ENCODE measurements at regions not wholly inside any gene's neighbourhood (a gene's known extent, or its start where the extent isn't known, plus 50 kb on each side); places are given as distances from the start of the nearest gene placed in this dataset.

- Mint-ChIP-seq H3K36me3 (ENCODE audit: insufficient read depth, unreplicated experiment) (no peaks in the 10 kb centered on the region), H3K27me3 (ENCODE audit: insufficient read depth, unreplicated experiment) (no peaks in the 10 kb centered on the region), H3K4me3 (ENCODE audit: unreplicated experiment) (no peak overlapping the region), H3K27ac (ENCODE audit: unreplicated experiment) (no peak overlapping the region), H3K9me3 (ENCODE audit: unreplicated experiment) (peaks cover 10% of the 10 kb centered on the region), H3K4me1 (ENCODE audit: low read depth, unreplicated experiment) (no peaks in the 10 kb centered on the region)
- intact Hi-C loops (cut with micrococcal nuclease; ENCODE audit: unreplicated experiment), result no loop called here
- TF ChIP-seq CTCF (IDR thresholded peaks at IDR 0.05; ENCODE audit: insufficient read depth in 1 of 2, low read depth in 1 of 2, low read length in 1 of 2, severe bottlenecking in 1 of 2, unreplicated experiment in 1 of 2), result no peak
- H3K27me3 ChIP-seq (replicated peaks; ENCODE audit: control insufficient read depth, insufficient read depth, low read length), result no peaks in the 10 kb centered on the region
- H3K4me1 ChIP-seq, result no peaks in the 10 kb centered on the region
- no peak for DNase-seq
- CTCF ChIA-PET, result no interaction called here
- no peak overlapping the region for H3K4me3 ChIP-seq (ENCODE audit: low read depth, low read length)
- H3K36me3 ChIP-seq (ENCODE audit: control insufficient read depth, insufficient read depth, low read length), result no peaks in the 10 kb centered on the region
- BruUV-seq (replicated peaks), result no TSS peak
- H3K9me3 ChIP-seq, result no peaks in the 10 kb centered on the region
- POLR2A ChIA-PET, result no interaction called here
Observed at GRCh38 chr17:14827396-14827919, 437.7 kb downstream of the PMP22 start.

GRCh38 chr17:14826358-14826757 is 438.8 kb downstream of the PMP22 start:
- DNase-seq, result no peak
- Mint-ChIP-seq H3K9me3 (ENCODE audit: unreplicated experiment) (peaks cover 10% of the 10 kb centered on the region), H3K27ac (ENCODE audit: unreplicated experiment) (no peak overlapping the region), H3K36me3 (ENCODE audit: insufficient read depth, unreplicated experiment) (no peaks in the 10 kb centered on the region), H3K4me1 (ENCODE audit: low read depth, unreplicated experiment) (no peaks in the 10 kb centered on the region), H3K4me3 (ENCODE audit: unreplicated experiment) (no peak overlapping the region), H3K27me3 (ENCODE audit: insufficient read depth, unreplicated experiment) (no peaks in the 10 kb centered on the region)
- H3K36me3 ChIP-seq (ENCODE audit: control insufficient read depth, insufficient read depth, low read length), result no peaks in the 10 kb centered on the region
- no TSS peak for BruUV-seq (replicated peaks)
- H3K27me3 ChIP-seq (replicated peaks; ENCODE audit: control insufficient read depth, insufficient read depth, low read length), result no peaks in the 10 kb centered on the region
- intact Hi-C loops (cut with micrococcal nuclease; ENCODE audit: unreplicated experiment), result no loop called here
- CTCF ChIA-PET, result no interaction called here
- TF ChIP-seq CTCF (IDR thresholded peaks at IDR 0.05; ENCODE audit: insufficient read depth in 1 of 2, low read depth in 1 of 2, low read length in 1 of 2, severe bottlenecking in 1 of 2, unreplicated experiment in 1 of 2), result no peak
- POLR2A ChIA-PET, result no interaction called here
- no peak overlapping the region for H3K4me3 ChIP-seq (ENCODE audit: low read depth, low read length)
- H3K9me3 ChIP-seq, result no peaks in the 10 kb centered on the region
- no peaks in the 10 kb centered on the region for H3K4me1 ChIP-seq

- no peaks in the 10 kb centered on the region for H3K27me3 ChIP-seq (replicated peaks; ENCODE audit: control insufficient read depth, insufficient read depth, low read length)
- Mint-ChIP-seq H3K36me3 (ENCODE audit: insufficient read depth, unreplicated experiment) (no peaks in the 10 kb centered on the region), H3K27ac (ENCODE audit: unreplicated experiment) (no peak overlapping the region), H3K27me3 (ENCODE audit: insufficient read depth, unreplicated experiment) (no peaks in the 10 kb centered on the region), H3K9me3 (ENCODE audit: unreplicated experiment) (peaks cover 6% of the 10 kb centered on the region), H3K4me3 (ENCODE audit: unreplicated experiment) (no peak overlapping the region), H3K4me1 (ENCODE audit: low read depth, unreplicated experiment) (no peaks in the 10 kb centered on the region)
- no peak for TF ChIP-seq CTCF (IDR thresholded peaks at IDR 0.05; ENCODE audit: insufficient read depth in 1 of 2, low read depth in 1 of 2, low read length in 1 of 2, severe bottlenecking in 1 of 2, unreplicated experiment in 1 of 2)
- DNase-seq, result no peak
- no peaks in the 10 kb centered on the region for H3K4me1 ChIP-seq
- ChIA-PET POLR2A (no interaction called here), CTCF (no interaction called here)
- H3K36me3 ChIP-seq (ENCODE audit: control insufficient read depth, insufficient read depth, low read length), result no peaks in the 10 kb centered on the region
- H3K9me3 ChIP-seq, result no peaks in the 10 kb centered on the region
- BruUV-seq (replicated peaks), result no TSS peak
- H3K4me3 ChIP-seq (ENCODE audit: low read depth, low read length), result no peak overlapping the region
- intact Hi-C loops (cut with micrococcal nuclease; ENCODE audit: unreplicated experiment), result no loop called here
Observed at GRCh38 chr17:14818469-14818868, 446.7 kb downstream of the PMP22 start.

Data from Caco-2 (cell line).